Sigmoid colon (tissue), 4 donors: ENCODE measurements at regions not wholly inside any gene's neighbourhood (a gene's known extent, or its start where the extent isn't known, plus 50 kb on each side); places are given as distances from the start of the nearest gene placed in this dataset.

Source experiments
- CTCF ChIP-seq, 4 experiments: fragments of 450-650 bp in 3 of 4; fragments of 200-600 bp in 1 of 4; IDR thresholded peaks; one replicate each; pipeline ENCODE4 v1.5.1; 2016 to 2019; ENCODE audit warnings: antibody characterized with exemption in 4 of 4, mild to moderate bottlenecking in 3 of 4, moderate library complexity in 2 of 4
- EP300 ChIP-seq, 4 donors: sonication (generic); formaldehyde crosslinking; IDR thresholded peaks; one replicate each; pipeline ENCODE4 v1.6.1; 2017; ENCODE audit warnings: antibody characterized with exemption in 4 of 4
- POLR2A ChIP-seq, 2 donors: fragments of 450-650 bp; IDR thresholded peaks; one replicate each; pipeline ENCODE4 v1.6.1; 2016; ENCODE audit warnings: antibody characterized with exemption in 2 of 2, mild to moderate bottlenecking in 2 of 2, moderate library complexity in 2 of 2
- POLR2AphosphoS5 ChIP-seq, 4 donors: sonication (generic); formaldehyde crosslinking; IDR thresholded peaks; one replicate each; pipeline ENCODE4 v1.6.1; 2017; ENCODE audit warnings: antibody characterized with exemption in 4 of 4

GRCh38 chr9:6695121-6695814 is 49.7 kb upstream of the GLDC start:
- TF ChIP-seq POLR2AphosphoS5 (IDR thresholded peaks at IDR 0.05) (no peak), EP300 (IDR thresholded peaks at IDR 0.05) (no peak), CTCF (IDR thresholded peaks at IDR 0.05) (no peak), POLR2A (IDR thresholded peaks at IDR 0.05) (no peak)
